ENCODE measurements at regions not wholly inside any gene's neighbourhood (a gene's known extent, or its start where the extent isn't known, plus 50 kb on each side); places are given as distances from the start of the nearest gene placed in this dataset.

GRCh38 chr7:30232391-30232790, 52.0 kb upstream of the ZNRF2 start:
- H3K4me1 ChIP-seq (ENCODE audit: control insufficient read depth, insufficient read depth, low read length) = no peaks in the 10 kb centered on the region
- H3K36me3 ChIP-seq (ENCODE audit: control insufficient read depth, insufficient read depth, low read length) = no peaks in the 10 kb centered on the region
- ATAC-seq = no peak
- in situ Hi-C loops (cut with HindIII; ENCODE audit: low pct_unique_long_range_greater_than_20kb, low sequenced_read_pairs) = no loop called here
- no TSS peak for BruUV-seq (replicated peaks)
- no peaks in the 10 kb centered on the region for H3K9me3 ChIP-seq (ENCODE audit: control insufficient read depth, insufficient read depth, low read depth, low read length)
- no peak for DNase-seq (ENCODE audit: low read depth, low spot score)
- POLR2A ChIA-PET = interaction anchor here (0.6 kb wide), 1 partner anchor 28 kb away, joined by 4 read pairs; no protein-coding TSS in a partner anchor
- no peak overlapping the region for H3K27ac ChIP-seq (ENCODE audit: low read length)
- H3K27me3 ChIP-seq (ENCODE audit: control insufficient read depth, insufficient read depth, low read length) = peaks cover 24% of the 10 kb centered on the region
- CTCF ChIA-PET = no interaction called here
- intact Hi-C loops (cut with micrococcal nuclease; ENCODE audit: unreplicated experiment) = no loop called here
- TF ChIP-seq, protein P1, sequence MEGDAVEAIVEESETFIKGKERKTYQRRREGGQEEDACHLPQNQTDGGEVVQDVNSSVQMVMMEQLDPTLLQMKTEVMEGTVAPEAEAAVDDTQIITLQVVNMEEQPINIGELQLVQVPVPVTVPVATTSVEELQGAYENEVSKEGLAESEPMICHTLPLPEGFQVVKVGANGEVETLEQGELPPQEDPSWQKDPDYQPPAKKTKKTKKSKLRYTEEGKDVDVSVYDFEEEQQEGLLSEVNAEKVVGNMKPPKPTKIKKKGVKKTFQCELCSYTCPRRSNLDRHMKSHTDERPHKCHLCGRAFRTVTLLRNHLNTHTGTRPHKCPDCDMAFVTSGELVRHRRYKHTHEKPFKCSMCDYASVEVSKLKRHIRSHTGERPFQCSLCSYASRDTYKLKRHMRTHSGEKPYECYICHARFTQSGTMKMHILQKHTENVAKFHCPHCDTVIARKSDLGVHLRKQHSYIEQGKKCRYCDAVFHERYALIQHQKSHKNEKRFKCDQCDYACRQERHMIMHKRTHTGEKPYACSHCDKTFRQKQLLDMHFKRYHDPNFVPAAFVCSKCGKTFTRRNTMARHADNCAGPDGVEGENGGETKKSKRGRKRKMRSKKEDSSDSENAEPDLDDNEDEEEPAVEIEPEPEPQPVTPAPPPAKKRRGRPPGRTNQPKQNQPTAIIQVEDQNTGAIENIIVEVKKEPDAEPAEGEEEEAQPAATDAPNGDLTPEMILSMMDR (IDR thresholded peaks at IDR 0.05) = no peak
- TF ChIP-seq TCF7L2 (IDR thresholded peaks at IDR 0.05; ENCODE audit: low read depth, low read length) = no peak
- no peak for TF ChIP-seq POLR2AphosphoS5 (IDR thresholded peaks at IDR 0.05; ENCODE audit: low read depth, low read length)
- no peak for TF ChIP-seq REST (IDR thresholded peaks at IDR 0.05; ENCODE audit: insufficient read depth in 1 of 2, low read depth in 2 of 2, low read length in 1 of 2)
- no peak overlapping the region for H3K4me3 ChIP-seq (ENCODE audit: low read depth in 2 of 2, low read length in 2 of 2)

Data from Panc1 (cell line).